SK-N-MC (cell line): ENCODE measurements at regions not wholly inside any gene's neighbourhood (a gene's known extent, or its start where the extent isn't known, plus 50 kb on each side); places are given as distances from the start of the nearest gene placed in this dataset.
"Not testable (repeated sequence)": the region's sequence is repeated elsewhere in the genome, so short reads cannot be mapped to it uniquely, and the experiment has no call there.

Source experiments
- DNase-seq: peaks from one replicate; pipeline ENCODE4 v3.0.0-alpha.2; 2011; ENCODE audit warnings: low read depth, low spot score
- H3K27ac ChIP-seq: fragments of 200-600 bp; sonication (generic); 2 replicates; pipeline ENCODE4 v1.5.1; 2016; ENCODE audit warnings: mixed run types
- H3K36me3 ChIP-seq: fragments of 200-600 bp; sonication (generic); 2 replicates; pipeline ENCODE4 v1.6.1; 2017; ENCODE audit warnings: antibody characterized with exemption, low read length, mixed read lengths; ENCODE audit not compliant: insufficient read depth
- H3K4me3 ChIP-seq: fragments of 200-600 bp; sonication (generic); 2 replicates; pipeline ENCODE4 v1.5.1; 2016
- H3K9ac ChIP-seq: fragments of 200-600 bp; sonication (generic); 2 replicates; pipeline ENCODE4 v1.8.0; 2017; ENCODE audit warnings: mixed run types, mixed read lengths; ENCODE audit not compliant: insufficient read length
- H3K9me3 ChIP-seq: fragments of 200-600 bp; sonication (generic); 2 replicates; pipeline ENCODE4 v1.6.1; 2017; ENCODE audit warnings: low read depth, mild to moderate bottlenecking, antibody characterized with exemption, low read length, moderate library complexity, mixed read lengths
- EZH2 ChIP-seq: fragments of 200-600 bp; sonication (generic); IDR thresholded peaks from one replicate; pipeline ENCODE4 v1.6.1; 2017; ENCODE audit warnings: antibody characterized with exemption
- FOXP2 ChIP-seq: optimal IDR thresholded peaks from 2 replicates; pipeline ENCODE3; 2011; ENCODE audit warnings: mild to moderate bottlenecking, moderate library complexity; ENCODE audit not compliant: insufficient read depth; ENCODE audit errors: extremely low read length, control extremely low read depth
- POLR2AphosphoS5 ChIP-seq: IDR thresholded peaks from 2 replicates; pipeline ENCODE4 v1.6.1; 2012; ENCODE audit warnings: mild to moderate bottlenecking, low read depth, low read length, borderline replicate concordance

- no peak for TF ChIP-seq FOXP2
- TF ChIP-seq EZH2, result no peak
- no peak for TF ChIP-seq POLR2AphosphoS5
- H3K27ac ChIP-seq, result no peak overlapping the region
- no peak overlapping the region for H3K4me3 ChIP-seq
- H3K9ac ChIP-seq, result no peak overlapping the region
- H3K9me3 ChIP-seq, result no peaks in the 10 kb centered on the region
- DNase-seq, result no peak
- H3K36me3 ChIP-seq, result no peaks in the 10 kb centered on the region
These were observed 119.1 kb upstream of the AHI1 start for GRCh38 chr6:135616655-135617054.

GRCh38 chr6:135617222-135617621, 119.7 kb upstream of the AHI1 start:
- Histone ChIP-seq H3K9me3 (no peaks in the 10 kb centered on the region), H3K4me3 (no peak overlapping the region), H3K27ac (no peak overlapping the region), H3K36me3 (no peaks in the 10 kb centered on the region), H3K9ac (no peak overlapping the region)
- TF ChIP-seq POLR2AphosphoS5, result no peak
- TF ChIP-seq FOXP2, result no peak
- no peak for TF ChIP-seq EZH2
- no peak for DNase-seq

- no peak for TF ChIP-seq EZH2
- Histone ChIP-seq H3K9me3 (no peaks in the 10 kb centered on the region), H3K4me3 (no peak overlapping the region), H3K27ac (no peak overlapping the region), H3K9ac (no peak overlapping the region), H3K36me3 (no peaks in the 10 kb centered on the region)
- DNase-seq, result no peak
These were observed 124.5 kb upstream of the AHI1 start for GRCh38 chr6:135622081-135622480.

- TF ChIP-seq EZH2 (no peak), FOXP2 (no peak)
- no peaks in the 10 kb centered on the region for H3K9me3 ChIP-seq
- no peak overlapping the region for H3K4me3 ChIP-seq
- H3K27ac ChIP-seq, result no peak overlapping the region
- DNase-seq, result no peak
- no peaks in the 10 kb centered on the region for H3K36me3 ChIP-seq
- H3K9ac ChIP-seq, result no peak overlapping the region
These were observed 126.4 kb upstream of the AHI1 start for GRCh38 chr6:135623979-135624378.

- H3K27ac ChIP-seq, result no peak overlapping the region
- no peak for DNase-seq
- TF ChIP-seq FOXP2 (no peak), EZH2 (no peak)
- no peaks in the 10 kb centered on the region for H3K36me3 ChIP-seq
- H3K9ac ChIP-seq, result no peak overlapping the region
- no peak overlapping the region for H3K4me3 ChIP-seq
- no peaks in the 10 kb centered on the region for H3K9me3 ChIP-seq
These were observed 127.1 kb upstream of the AHI1 start for GRCh38 chr6:135624402-135625295.

- not testable (repeated sequence) for H3K9me3 ChIP-seq, H3K27ac ChIP-seq, DNase-seq, H3K36me3 ChIP-seq, H3K9ac ChIP-seq, H3K4me3 ChIP-seq
These were observed 128.5 kb upstream of the AHI1 start for GRCh38 chr6:135626001-135626400.

- no peak for DNase-seq
- H3K27ac ChIP-seq, result no peak overlapping the region
- no peaks in the 10 kb centered on the region for H3K9me3 ChIP-seq
- TF ChIP-seq EZH2 (no peak), POLR2AphosphoS5 (no peak), FOXP2 (no peak)
- H3K36me3 ChIP-seq, result no peaks in the 10 kb centered on the region
- no peak overlapping the region for H3K4me3 ChIP-seq
- no peak overlapping the region for H3K9ac ChIP-seq
These were observed 129.7 kb upstream of the AHI1 start for GRCh38 chr6:135627092-135627715.

- Histone ChIP-seq H3K36me3 (no peaks in the 10 kb centered on the region), H3K9ac (no peak overlapping the region)
- DNase-seq, result no peak
These were observed 133.3 kb upstream of the AHI1 start for GRCh38 chr6:135630789-135631376.

GRCh38 chr6:135631821-135632220, 134.3 kb upstream of the AHI1 start:
- H3K4me3 ChIP-seq, result no peak overlapping the region
- no peaks in the 10 kb centered on the region for H3K36me3 ChIP-seq
- TF ChIP-seq EZH2 (no peak), POLR2AphosphoS5 (no peak), FOXP2 (no peak)
- H3K9me3 ChIP-seq, result no peaks in the 10 kb centered on the region
- DNase-seq, result no peak
- no peak overlapping the region for H3K27ac ChIP-seq
- H3K9ac ChIP-seq, result no peak overlapping the region

More at GRCh38 chr6:135630789-135631376, 133.3 kb upstream of the AHI1 start:
- Histone ChIP-seq H3K9me3 (no peaks in the 10 kb centered on the region), H3K27ac (no peak overlapping the region), H3K4me3 (no peak overlapping the region)
- TF ChIP-seq FOXP2, result no peak
- TF ChIP-seq POLR2AphosphoS5, result no peak
- no peak for TF ChIP-seq EZH2
